Endothelial cell of umbilical vein (primary cell): ENCODE measurements at regions not wholly inside any gene's neighbourhood (a gene's known extent, or its start where the extent isn't known, plus 50 kb on each side); places are given as distances from the start of the nearest gene placed in this dataset.

ENCODE experiments used
- BruUV-seq: library from RNA; stranded (reverse); fragments of 400-500 nt; replicated peaks from 2 replicates; lab custom pipeline; 2021; lab: Mats Ljungman, UMichigan
- CTCF ChIA-PET: fragments of 300-600, 350-600 bp; sonication (Branson Sonifier 250); formaldehyde crosslinking; loops from one replicate; lab custom pipeline; 2021; ENCODE audit warnings: antibody characterized with exemption, inconsistent platforms; lab: Charles Lee
- POLR2A ChIA-PET: fragments of 300-600, 350-600 bp; sonication (Branson Sonifier 250); formaldehyde crosslinking; loops from one replicate; lab custom pipeline; 2021; ENCODE audit warnings: antibody characterized with exemption, inconsistent platforms; lab: Charles Lee
- DNase-seq: peaks from one replicate; pipeline ENCODE4 v3.0.0-alpha.2; 2011; ENCODE audit warnings: low read depth, low spot score
- FAIRE-seq: peaks from 2 replicates; lab custom pipeline; 2011; peaks lifted over from hg19 to GRCh38; lab: Jason Lieb, UNC
- H2AFZ ChIP-seq: 2 replicates; pipeline ENCODE4 v1.6.0; 2012; ENCODE audit warnings: low read depth, low read length, control low read depth, inconsistent platforms
- H3K27ac ChIP-seq: 2 replicates; pipeline ENCODE4 v1.5.1; 2011; ENCODE audit warnings: low read depth, mild to moderate bottlenecking, control low read depth, low read length, moderate library complexity; ENCODE audit not compliant: insufficient read depth
- H3K27me3 ChIP-seq, 2 experiments: 2 replicates each; pipeline versions ENCODE4 v1.6.0 to v1.6.1; 2011; ENCODE audit warnings: low read length in 2 of 2, mixed read lengths in 1 of 2; ENCODE audit not compliant: control insufficient read depth in 2 of 2, insufficient read depth in 2 of 2
- H3K36me3 ChIP-seq, 2 experiments: 2 replicates in 1 of 2; 3 replicates in 1 of 2; pipeline ENCODE4 v1.5.1; 2011; ENCODE audit warnings: low read length in 2 of 2, mild to moderate bottlenecking in 1 of 2, moderate library complexity in 1 of 2; ENCODE audit not compliant: control insufficient read depth in 2 of 2, insufficient read depth in 2 of 2; ENCODE audit errors: extremely low read depth in 1 of 2
- H3K4me1 ChIP-seq: 3 replicates; pipeline ENCODE4 v1.5.1; 2011; ENCODE audit warnings: mild to moderate bottlenecking, low read length; ENCODE audit not compliant: control insufficient read depth, insufficient read depth; ENCODE audit errors: extremely low read depth
- H3K4me2 ChIP-seq: 2 replicates; pipeline ENCODE4 v1.6.1; 2011; ENCODE audit warnings: low read length, control low read depth, mixed read lengths; ENCODE audit not compliant: insufficient read depth
- H3K4me3 ChIP-seq, 3 experiments: fragments of 200-600 bp in 1 of 3; sonication (generic), shearing (Covaris generic) in 1 of 3; replicated peaks in 1 of 3; 2 replicates each; pipeline ENCODE4 v1.5.1; 2011 to 2016; ENCODE audit warnings: control low read depth in 3 of 3, low read length in 3 of 3, mild to moderate bottlenecking in 2 of 3, inconsistent platforms in 1 of 3, low read depth in 1 of 3, moderate library complexity in 1 of 3; ENCODE audit not compliant: insufficient read depth in 1 of 3
- H3K79me2 ChIP-seq: 2 replicates; pipeline ENCODE4 v1.6.0; 2012; ENCODE audit warnings: low read length, inconsistent platforms; ENCODE audit not compliant: control insufficient read depth, insufficient read depth
- H3K9ac ChIP-seq: replicated peaks from 2 replicates; pipeline ENCODE3; 2011; ENCODE audit warnings: low read length, control low read depth; ENCODE audit not compliant: insufficient read depth; ENCODE audit errors: extremely low read depth
- H3K9me1 ChIP-seq: replicated peaks from 3 replicates; pipeline ENCODE4 v1.6.0; 2011; ENCODE audit warnings: mild to moderate bottlenecking, low read length; ENCODE audit not compliant: control insufficient read depth, insufficient read depth; ENCODE audit errors: extremely low read depth
- H3K9me3 ChIP-seq: replicated peaks from 2 replicates; pipeline ENCODE4 v1.5.1; 2012; ENCODE audit warnings: low read length, inconsistent platforms; ENCODE audit not compliant: control insufficient read depth, insufficient read depth
- H4K20me1 ChIP-seq: replicated peaks from 2 replicates; pipeline ENCODE3; 2011; ENCODE audit warnings: mild to moderate bottlenecking, low read length; ENCODE audit not compliant: control insufficient read depth, insufficient read depth; ENCODE audit errors: extremely low read depth
- CTCF ChIP-seq, 2 donors: IDR thresholded peaks; 1 replicate in 1 of 2; 2 replicates in 1 of 2; pipeline ENCODE4 v1.5.1; 2011; ENCODE audit warnings: low read length in 2 of 2, mild to moderate bottlenecking in 2 of 2, moderate library complexity in 2 of 2, control low read depth in 1 of 2, inconsistent platforms in 1 of 2, low read depth in 1 of 2; ENCODE audit not compliant: insufficient read depth in 1 of 2; ENCODE audit errors: extremely low read depth in 1 of 2
- EZH2 ChIP-seq: IDR thresholded peaks from 2 replicates; pipeline ENCODE4 v1.6.1; 2012; ENCODE audit warnings: borderline replicate concordance, low read depth, mild to moderate bottlenecking, moderate library complexity, low read length, inconsistent platforms; ENCODE audit not compliant: severe bottlenecking
- FOS ChIP-seq: IDR thresholded peaks from 2 replicates; pipeline ENCODE4 v1.6.1; 2011; ENCODE audit warnings: mild to moderate bottlenecking, low read length, moderate library complexity, borderline replicate concordance; ENCODE audit not compliant: insufficient read depth
- GATA2 ChIP-seq: IDR thresholded peaks from 2 replicates; pipeline ENCODE4 v1.7.0; 2011; ENCODE audit warnings: low read depth, mild to moderate bottlenecking, moderate library complexity, mixed read lengths, low read length; ENCODE audit not compliant: insufficient read length, insufficient read depth
- JUN ChIP-seq: IDR thresholded peaks from 2 replicates; pipeline ENCODE4 v1.6.1; 2011; ENCODE audit warnings: borderline replicate concordance, low read depth; ENCODE audit not compliant: insufficient read length, insufficient read depth
- MAX ChIP-seq: IDR thresholded peaks from 2 replicates; pipeline ENCODE4 v1.6.1; 2011; ENCODE audit not compliant: insufficient read depth, insufficient read length
- MYC ChIP-seq: IDR thresholded peaks from one replicate; pipeline ENCODE4 v1.6.1; 2011; ENCODE audit warnings: mild to moderate bottlenecking, low read depth, low read length
- POLR2A ChIP-seq: IDR thresholded peaks from 2 replicates; pipeline ENCODE4 v1.6.1; 2012; ENCODE audit warnings: low read depth, mild to moderate bottlenecking, control low read depth, low read length
- POLR2AphosphoS5 ChIP-seq: IDR thresholded peaks from 2 replicates; pipeline ENCODE4 v1.6.1; 2012; ENCODE audit warnings: low read depth, mild to moderate bottlenecking, control low read depth, low read length, moderate library complexity; ENCODE audit not compliant: insufficient read depth
- dilution Hi-C: fragments of 300-500 bp; cut with MboI; formaldehyde crosslinking; loops from one replicate; pipeline ENCODE4 v1.15.0; 2019; ENCODE audit warnings: low sequenced_read_pairs; ENCODE audit not compliant: extremely low pct_ligation_motif_present
- intact Hi-C: fragments of 100-400 bp; cut with micrococcal nuclease; formaldehyde crosslinking; loops from one replicate; pipeline ENCODE4 v1.10.0; 2022

DNA sequence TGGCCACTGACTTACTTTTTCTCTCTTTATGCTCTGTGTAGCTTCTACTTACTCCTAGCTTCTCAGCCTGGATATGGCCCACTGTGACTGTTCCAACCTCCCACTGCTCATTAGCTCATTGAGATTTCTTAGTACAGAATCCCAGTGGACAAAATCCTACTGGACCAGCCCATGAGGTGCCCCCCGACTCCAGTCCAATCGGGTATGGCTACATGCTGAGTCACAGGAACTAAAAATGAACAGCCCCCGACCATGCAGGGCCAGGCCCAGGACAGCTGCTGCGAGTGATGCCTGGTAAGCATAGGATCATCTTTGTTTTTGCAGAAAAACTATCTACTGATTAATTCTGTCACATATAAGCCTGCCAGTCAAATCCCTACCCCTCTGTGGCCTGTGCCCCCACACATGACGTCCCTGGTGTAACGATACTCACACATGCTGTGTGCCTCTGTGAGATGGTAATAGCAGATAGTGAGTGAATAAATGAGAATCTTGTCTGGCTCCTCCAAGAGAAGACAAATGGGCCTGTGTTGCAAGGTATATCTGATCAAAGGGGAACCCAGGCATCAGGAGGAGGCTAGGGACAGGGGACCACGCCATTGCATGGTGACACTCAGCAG is 85.9 kb upstream of the KLF7 start:
- CTCF ChIA-PET, result no interaction called here
- Histone ChIP-seq H3K27me3 (no peaks in the 10 kb centered on the region), H3K9me3 (no peaks in the 10 kb centered on the region), H3K79me2 (no peaks in the 10 kb centered on the region), H4K20me1 (no peaks in the 10 kb centered on the region), H3K4me2 (no peak overlapping the region), H2AFZ (no peak overlapping the region), H3K9me1 (no peaks in the 10 kb centered on the region), H3K4me3 (no peak overlapping the region), H3K4me1 (peaks cover 18% of the 10 kb centered on the region), H3K27ac (no peak overlapping the region), H3K36me3 (no peaks in the 10 kb centered on the region), H3K9ac (no peak overlapping the region)
- dilution Hi-C loops (no loop called here), intact Hi-C loops (no loop called here)
- no TSS peak for BruUV-seq
- FAIRE-seq (no peak), DNase-seq (no peak)
- POLR2A ChIA-PET, result no interaction called here
- TF ChIP-seq CTCF (IDR thresholded peaks at IDR 0.05; ENCODE audit: extremely low read depth in 1 of 2, insufficient read depth in 1 of 2, low read depth in 1 of 2, low read length in 2 of 2), result no peak
- no peak for TF ChIP-seq FOS
- no peak for TF ChIP-seq EZH2
- TF ChIP-seq JUN, result no peak
- no peak for TF ChIP-seq POLR2AphosphoS5
- TF ChIP-seq MYC, result no peak
- no peak for TF ChIP-seq GATA2
- no peak for TF ChIP-seq POLR2A
- TF ChIP-seq MAX, result no peak
